ENCODE measurements at regions not wholly inside any gene's neighbourhood (a gene's known extent, or its start where the extent isn't known, plus 50 kb on each side); places are given as distances from the start of the nearest gene placed in this dataset.

DNA sequence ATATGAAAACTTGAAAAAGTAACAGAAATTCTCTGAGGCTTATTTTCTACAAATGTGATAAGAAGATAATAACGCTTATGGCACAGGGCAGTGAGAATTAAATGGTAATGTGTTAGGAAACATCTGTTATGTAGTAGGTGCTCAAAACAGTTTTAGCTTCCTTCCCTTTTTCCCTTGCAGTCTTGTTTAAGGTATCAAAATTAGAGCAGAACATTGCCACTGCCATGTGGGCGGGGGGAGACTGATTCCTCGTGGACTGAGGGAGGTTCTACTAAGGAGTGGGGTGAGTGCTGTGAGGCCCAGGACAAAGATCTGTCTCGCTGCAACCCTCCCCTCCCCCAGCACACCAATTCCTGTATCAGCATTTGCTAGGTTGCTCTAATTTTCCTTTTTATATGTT, 702.4 kb downstream of the TUSC7 start:
- DNase-seq (no peak), ATAC-seq (ENCODE audit: low read depth) (no peak)
- Mint-ChIP-seq H3K27me3 (peaks cover 2% of the 10 kb centered on the region), H3K9me3 (peaks cover 2% of the 10 kb centered on the region), H3K4me1 (no peaks in the 10 kb centered on the region), H3K36me3 (ENCODE audit: low read depth) (no peaks in the 10 kb centered on the region), H3K27ac (no peak overlapping the region), H3K4me3 (no peak overlapping the region)
- intact Hi-C loops (cut with micrococcal nuclease) = no loop called here
- CTCF ChIA-PET = no interaction called here
- TF ChIP-seq, protein P1, sequence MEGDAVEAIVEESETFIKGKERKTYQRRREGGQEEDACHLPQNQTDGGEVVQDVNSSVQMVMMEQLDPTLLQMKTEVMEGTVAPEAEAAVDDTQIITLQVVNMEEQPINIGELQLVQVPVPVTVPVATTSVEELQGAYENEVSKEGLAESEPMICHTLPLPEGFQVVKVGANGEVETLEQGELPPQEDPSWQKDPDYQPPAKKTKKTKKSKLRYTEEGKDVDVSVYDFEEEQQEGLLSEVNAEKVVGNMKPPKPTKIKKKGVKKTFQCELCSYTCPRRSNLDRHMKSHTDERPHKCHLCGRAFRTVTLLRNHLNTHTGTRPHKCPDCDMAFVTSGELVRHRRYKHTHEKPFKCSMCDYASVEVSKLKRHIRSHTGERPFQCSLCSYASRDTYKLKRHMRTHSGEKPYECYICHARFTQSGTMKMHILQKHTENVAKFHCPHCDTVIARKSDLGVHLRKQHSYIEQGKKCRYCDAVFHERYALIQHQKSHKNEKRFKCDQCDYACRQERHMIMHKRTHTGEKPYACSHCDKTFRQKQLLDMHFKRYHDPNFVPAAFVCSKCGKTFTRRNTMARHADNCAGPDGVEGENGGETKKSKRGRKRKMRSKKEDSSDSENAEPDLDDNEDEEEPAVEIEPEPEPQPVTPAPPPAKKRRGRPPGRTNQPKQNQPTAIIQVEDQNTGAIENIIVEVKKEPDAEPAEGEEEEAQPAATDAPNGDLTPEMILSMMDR (IDR thresholded peaks at IDR 0.05) = no peak
- POLR2A ChIA-PET = no interaction called here

DNA sequence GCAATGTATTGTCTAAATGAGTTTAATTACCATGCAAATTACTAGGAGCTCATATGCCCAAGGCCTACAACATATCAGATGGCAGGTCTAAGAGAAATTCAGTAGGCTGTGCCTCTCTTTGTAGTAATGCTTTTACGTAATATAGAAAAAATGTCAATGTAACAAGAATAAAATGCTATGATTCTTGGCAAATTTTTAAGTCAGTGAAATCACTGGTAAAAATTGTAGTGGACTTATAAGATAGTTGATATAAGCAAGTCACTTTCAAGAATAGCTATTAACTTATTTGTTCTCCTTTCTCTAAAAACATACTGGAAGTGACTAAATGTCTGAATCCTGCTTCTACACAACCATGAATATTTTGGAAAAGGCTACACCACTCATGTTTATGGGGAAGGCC, 707.8 kb downstream of the TUSC7 start:
- TF ChIP-seq, protein P1 (IDR thresholded peaks at IDR 0.05) = no peak
- intact Hi-C loops (cut with micrococcal nuclease) = no loop called here
- POLR2A ChIA-PET = no interaction called here
- DNase-seq (no peak), ATAC-seq (ENCODE audit: low read depth) (no peak)
- H3K4me3 Mint-ChIP-seq = no peak overlapping the region
- CTCF ChIA-PET = interaction anchor here (0.6 kb wide), 1 partner anchor 399 kb away, joined by 3 read pairs; no protein-coding TSS in a partner anchor
- H3K27me3 Mint-ChIP-seq = no peaks in the 10 kb centered on the region
- H3K4me1 Mint-ChIP-seq = no peaks in the 10 kb centered on the region
- no peak overlapping the region for H3K27ac Mint-ChIP-seq
- no peaks in the 10 kb centered on the region for H3K36me3 Mint-ChIP-seq (ENCODE audit: low read depth)
- H3K9me3 Mint-ChIP-seq = no peaks in the 10 kb centered on the region

DNA sequence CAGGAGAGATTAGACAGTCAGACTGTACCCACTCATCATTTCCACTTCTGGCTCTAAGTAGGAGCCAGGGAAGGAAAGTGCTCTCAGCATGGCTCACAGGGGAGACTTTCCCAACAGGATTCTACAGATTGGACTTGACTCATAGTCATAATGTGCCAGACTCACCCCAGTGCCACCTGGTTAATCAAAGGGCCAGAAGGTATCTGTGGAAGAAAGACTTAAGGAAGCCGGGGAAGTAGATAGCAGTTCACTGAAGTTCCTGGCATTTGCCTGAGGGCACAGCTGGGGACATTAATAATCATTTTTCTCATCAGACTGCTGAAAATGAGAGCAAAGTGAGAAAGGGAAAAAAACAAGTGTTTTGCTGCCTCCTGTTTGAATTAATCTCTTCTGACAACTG, 717.5 kb downstream of the TUSC7 start:
- H3K36me3 Mint-ChIP-seq (ENCODE audit: low read depth) = no peaks in the 10 kb centered on the region
- CTCF ChIA-PET = no interaction called here
- ATAC-seq (ENCODE audit: low read depth) (no peak), DNase-seq (no peak)
- H3K27me3 Mint-ChIP-seq = no peaks in the 10 kb centered on the region
- no peaks in the 10 kb centered on the region for H3K9me3 Mint-ChIP-seq
- TF ChIP-seq, protein P1 (IDR thresholded peaks at IDR 0.05) = no peak
- H3K27ac Mint-ChIP-seq = no peak overlapping the region
- no peak overlapping the region for H3K4me3 Mint-ChIP-seq
- POLR2A ChIA-PET = no interaction called here
- intact Hi-C loops (cut with micrococcal nuclease) = no loop called here
- H3K4me1 Mint-ChIP-seq = peaks cover 5% of the 10 kb centered on the region

DNA sequence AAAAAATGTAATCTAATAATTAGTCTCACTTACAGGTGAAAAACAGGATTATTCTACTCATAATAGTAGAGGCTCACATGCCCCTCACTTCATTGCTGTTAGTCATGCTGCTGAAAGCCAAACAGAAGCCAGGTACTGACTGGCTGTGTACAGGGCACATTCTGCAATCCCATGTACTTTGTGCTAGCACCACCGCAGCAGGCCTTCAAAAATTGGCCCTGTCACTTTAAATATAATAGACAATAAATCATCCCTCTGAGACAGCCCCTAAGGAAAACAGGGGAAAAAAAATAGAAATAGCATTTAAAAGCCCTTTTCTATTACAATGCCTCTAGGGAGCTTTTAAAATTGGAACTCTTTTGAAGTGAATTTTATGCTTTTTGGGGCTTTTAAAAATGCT, 723.8 kb downstream of the TUSC7 start:
- Mint-ChIP-seq H3K4me1 (peaks cover under 1% of the 10 kb centered on the region), H3K4me3 (no peak overlapping the region), H3K9me3 (no peaks in the 10 kb centered on the region), H3K27ac (no peak overlapping the region), H3K27me3 (no peaks in the 10 kb centered on the region), H3K36me3 (ENCODE audit: low read depth) (no peaks in the 10 kb centered on the region)
- ChIA-PET POLR2A (no interaction called here), CTCF (no interaction called here)
- ATAC-seq (ENCODE audit: low read depth) = no peak
- TF ChIP-seq, protein P1 (IDR thresholded peaks at IDR 0.05) = no peak
- intact Hi-C loops (cut with micrococcal nuclease) = no loop called here
- no peak for DNase-seq

DNA sequence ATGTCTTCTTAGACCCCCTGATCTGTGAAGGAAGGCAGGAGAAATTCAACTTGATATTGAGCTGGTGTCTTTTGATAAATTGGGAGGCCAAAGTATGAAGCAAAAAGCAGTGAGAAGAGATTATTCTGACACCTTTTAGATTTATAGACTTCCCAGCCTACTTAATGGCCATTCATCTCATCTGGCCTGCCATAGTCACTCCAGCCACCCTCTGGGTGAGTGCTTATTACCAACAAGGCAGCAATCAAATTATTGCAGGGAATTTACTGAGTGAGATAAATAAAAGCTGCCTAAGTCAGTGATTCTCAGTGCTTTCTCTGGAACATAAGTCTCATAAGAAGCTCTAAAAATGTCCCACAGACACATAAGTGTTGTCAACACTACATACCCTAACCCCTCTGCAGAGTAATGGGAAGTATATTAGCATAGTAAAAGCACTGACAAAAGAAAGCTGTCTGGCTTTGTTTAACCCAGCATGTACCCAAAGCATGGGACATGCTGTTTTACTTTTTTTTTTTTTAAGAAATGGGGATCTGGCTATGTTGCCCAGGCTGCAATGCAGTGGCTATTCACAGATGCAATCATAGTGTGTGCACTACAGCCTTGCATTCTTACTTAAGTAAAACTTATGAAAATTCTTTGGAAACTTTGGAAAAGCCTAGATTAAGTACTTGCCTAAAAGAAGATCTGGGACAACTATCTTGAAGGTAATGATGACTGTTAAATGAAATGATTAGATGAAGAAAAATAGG, 725.3 kb downstream of the TUSC7 start:
- Mint-ChIP-seq H3K4me3 (no peak overlapping the region), H3K4me1 (no peaks in the 10 kb centered on the region), H3K27me3 (no peaks in the 10 kb centered on the region), H3K9me3 (no peaks in the 10 kb centered on the region), H3K27ac (no peak overlapping the region), H3K36me3 (ENCODE audit: low read depth) (no peaks in the 10 kb centered on the region)
- ATAC-seq (ENCODE audit: low read depth) = no peak
- intact Hi-C loops (cut with micrococcal nuclease) = no loop called here
- TF ChIP-seq, protein P1 (IDR thresholded peaks at IDR 0.05) = no peak
- POLR2A ChIA-PET = no interaction called here
- DNase-seq = no peak
- CTCF ChIA-PET = no interaction called here
